CD4-positive, alpha-beta T cell treated with Interleukin-21 for 1 hour (primary cell): ENCODE measurements at regions not wholly inside any gene's neighbourhood (a gene's known extent, or its start where the extent isn't known, plus 50 kb on each side); places are given as distances from the start of the nearest gene placed in this dataset.
"Not testable (repeated sequence)": the region's sequence is repeated elsewhere in the genome, so short reads cannot be mapped to it uniquely, and the experiment has no call there.

Experiments
- DNase-seq: peaks from one replicate; pipeline ENCODE4 v3.0.0-alpha.2; 2020

DNA sequence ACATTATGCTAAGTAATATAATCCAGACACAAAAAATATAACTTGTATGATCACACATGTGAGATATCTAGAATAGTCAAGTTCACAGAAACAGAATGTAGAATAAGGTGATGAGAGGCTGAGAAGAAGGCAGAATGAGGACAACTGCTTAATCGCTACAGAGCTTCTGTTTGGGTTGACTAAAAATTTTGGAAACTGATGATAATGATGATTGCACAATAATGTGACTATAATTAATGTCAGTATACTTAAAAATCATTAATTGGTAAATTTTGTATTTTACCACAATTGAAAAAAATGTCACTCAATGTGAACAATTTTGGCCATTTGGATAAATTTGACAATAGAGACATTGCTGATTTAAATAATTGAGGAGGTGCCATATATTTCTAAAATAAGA, 1374.4 kb upstream of the CDH8 start:
- no peak for DNase-seq

DNA sequence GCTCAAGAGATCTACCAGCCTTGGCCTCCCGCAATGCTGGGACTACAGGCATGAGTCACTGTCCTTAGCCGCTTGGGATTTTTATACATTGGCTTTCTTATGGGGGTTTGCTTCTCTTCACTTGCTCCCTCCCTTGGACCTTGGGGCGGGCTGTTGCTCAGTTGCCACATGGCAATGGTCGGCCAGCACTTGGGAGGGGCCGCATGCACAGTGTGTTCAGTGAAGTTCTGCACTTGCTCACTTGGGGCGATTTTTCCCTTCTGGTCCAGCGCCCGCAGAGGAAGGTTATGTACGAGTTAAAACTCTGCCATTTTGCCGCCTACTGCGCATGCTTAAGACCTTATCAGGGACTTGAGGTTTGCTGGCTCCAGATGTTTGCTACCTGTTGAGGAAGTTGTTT, 1367.6 kb upstream of the CDH8 start:
- no peak for DNase-seq

DNA sequence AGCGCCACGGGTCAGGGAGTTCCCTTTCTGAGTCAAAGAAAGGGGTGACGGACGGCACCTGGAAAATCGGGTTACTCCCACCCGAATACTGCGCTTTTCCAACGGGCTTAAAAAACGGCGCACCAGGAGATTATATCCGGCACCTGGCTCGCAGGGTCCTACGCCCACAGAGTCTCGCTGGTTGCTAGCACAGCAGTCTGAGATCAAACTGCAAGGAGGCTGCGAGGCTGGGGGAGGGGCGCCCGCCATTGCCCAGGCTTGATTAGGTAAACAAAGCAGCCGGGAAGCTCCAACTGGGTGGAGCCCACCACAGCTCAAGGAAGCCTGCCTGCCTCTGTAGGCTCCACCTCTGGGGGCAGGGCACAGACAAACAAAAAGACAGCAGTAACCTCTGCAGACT, 1352.0 kb upstream of the CDH8 start:
- DNase-seq: not testable (repeated sequence)

GRCh38 chr16:63385714-63386432, 1349.6 kb upstream of the CDH8 start:
- DNase-seq: no peak

- DNase-seq: no peak
These were observed 1337.5 kb upstream of the CDH8 start for GRCh38 chr16:63373744-63374143.

DNA sequence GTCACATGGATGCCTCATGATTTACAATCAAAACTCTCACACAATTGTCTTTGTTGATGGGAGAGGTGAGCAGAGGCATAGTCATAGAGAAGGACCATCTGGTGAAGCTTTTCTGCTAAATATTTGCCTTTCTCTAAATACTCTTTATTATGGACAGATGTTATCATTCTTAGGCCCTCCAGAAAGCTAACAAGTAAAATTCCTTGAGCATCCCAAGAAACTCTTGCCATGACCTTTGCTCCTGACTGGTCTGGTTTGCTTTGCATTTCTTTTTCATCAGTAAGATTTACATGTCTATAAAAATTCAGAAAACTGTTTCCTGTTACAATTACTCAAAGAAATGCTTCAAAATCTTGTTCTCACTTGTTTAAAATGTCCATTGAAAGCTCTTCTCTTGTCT, 1336.6 kb upstream of the CDH8 start:
- no peak for DNase-seq

GRCh38 chr16:63372283-63372682, 1336.0 kb upstream of the CDH8 start:
- DNase-seq: no peak

DNA sequence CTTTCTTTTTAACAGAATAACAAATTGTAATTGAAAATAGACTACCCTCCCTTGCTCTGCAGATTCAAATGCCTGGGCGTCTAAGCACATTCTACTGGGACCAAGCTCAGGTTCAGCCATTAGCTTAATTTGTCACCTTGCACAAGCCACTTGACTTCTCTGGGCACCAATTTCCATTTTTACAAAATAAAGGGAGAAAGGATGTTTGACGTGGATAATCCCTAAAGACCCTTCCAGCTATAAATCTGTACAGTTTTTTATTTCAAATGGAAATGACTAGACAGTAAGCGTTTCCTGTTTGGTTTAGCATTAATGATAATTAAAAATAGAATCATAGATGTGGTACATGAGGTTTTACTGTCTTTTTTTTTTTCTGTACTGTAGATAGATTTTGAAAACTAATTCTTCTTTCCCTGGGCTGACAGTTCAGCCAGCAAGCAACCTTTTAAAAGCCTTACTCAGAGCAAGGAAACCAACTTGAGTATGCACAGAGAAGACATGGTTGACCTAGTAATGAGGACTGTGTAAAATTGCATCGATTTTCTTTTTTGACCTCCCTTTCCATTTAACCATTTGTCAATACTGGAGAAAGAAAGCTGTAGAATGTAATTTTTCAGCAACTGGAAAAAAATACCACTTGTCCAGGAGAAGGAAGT, 1329.5 kb upstream of the CDH8 start:
- DNase-seq: no peak

DNA sequence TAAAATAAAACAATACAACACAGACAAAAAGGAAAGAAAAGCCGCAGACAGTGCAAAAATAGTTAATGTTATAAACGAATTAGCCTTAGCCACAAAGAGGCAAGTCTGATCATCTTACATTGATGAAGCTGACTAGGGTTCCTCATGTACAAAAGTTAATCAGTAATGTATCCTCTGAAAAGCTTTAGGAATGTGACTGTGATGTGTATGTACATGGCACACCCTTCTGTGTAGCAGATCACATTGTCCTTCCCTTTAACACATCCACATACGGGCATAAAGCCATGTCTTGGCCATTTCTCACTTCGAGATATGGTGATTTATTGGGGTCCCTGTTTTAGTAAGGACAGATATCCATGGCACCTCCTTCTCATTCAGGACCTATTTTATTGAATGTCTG, 1327.5 kb upstream of the CDH8 start:
- no peak for DNase-seq

- no peak for DNase-seq
These were observed 1324.9 kb upstream of the CDH8 start for GRCh38 chr16:63361032-63361624.

DNA sequence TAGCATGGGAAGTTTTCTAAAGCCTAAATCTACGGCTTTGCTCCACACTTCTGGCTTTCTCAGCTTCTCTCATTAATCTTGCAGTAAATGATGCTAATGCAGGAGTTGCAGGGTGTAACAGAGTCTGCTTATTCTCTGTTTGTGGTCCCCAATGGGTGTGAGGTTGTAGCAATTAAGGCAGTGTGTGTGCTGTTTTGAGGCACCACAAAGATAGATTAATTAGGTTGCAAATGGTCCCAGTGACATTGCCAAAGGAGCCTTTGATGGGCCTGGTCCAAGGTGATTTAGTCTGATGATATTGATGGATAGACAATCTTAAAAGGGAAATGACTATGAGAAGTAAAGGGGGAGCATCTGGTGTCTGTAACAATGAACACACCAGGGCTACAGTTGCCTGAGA, 1313.7 kb upstream of the CDH8 start:
- no peak for DNase-seq

DNA sequence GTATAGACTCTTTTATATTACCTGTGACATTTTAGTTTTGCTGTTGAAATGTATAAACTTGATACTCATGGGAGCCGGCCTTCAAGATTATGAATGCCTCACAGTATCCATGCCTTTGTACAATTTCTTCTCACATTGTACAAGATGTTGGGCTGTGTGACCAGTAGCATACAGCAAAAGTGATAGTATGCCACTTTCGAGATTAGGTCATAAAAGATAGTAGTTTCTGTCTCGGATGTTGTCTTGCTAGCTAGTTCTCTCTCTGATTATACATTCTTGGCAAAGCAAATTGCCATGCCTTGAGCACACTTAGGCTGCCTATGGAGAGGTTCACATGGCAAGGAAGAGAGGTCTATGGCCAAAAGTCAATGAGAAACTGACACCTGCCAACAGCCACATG, 1309.8 kb upstream of the CDH8 start:
- DNase-seq: no peak

GRCh38 chr16:63337264-63337663, 1301.0 kb upstream of the CDH8 start:
- DNase-seq: no peak

DNA sequence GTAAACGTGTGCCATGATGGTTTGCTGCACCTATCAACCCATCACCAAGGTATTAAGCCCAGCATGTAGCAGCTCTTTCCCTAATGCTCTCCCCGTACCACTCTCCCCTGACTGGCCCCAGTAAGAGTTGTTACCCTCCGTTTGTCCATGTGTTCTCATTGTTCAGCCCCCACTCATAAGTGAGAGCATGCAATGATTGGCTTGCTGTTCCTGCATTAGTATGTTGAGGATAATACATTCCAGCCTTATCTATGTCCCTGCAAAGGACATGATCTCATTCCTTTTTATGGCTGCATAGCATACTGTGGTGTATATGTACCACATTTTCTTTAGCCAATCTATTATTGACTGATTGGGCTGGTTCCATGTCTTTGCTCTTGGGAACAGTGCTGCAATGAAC, 1294.9 kb upstream of the CDH8 start:
- no peak for DNase-seq

DNA sequence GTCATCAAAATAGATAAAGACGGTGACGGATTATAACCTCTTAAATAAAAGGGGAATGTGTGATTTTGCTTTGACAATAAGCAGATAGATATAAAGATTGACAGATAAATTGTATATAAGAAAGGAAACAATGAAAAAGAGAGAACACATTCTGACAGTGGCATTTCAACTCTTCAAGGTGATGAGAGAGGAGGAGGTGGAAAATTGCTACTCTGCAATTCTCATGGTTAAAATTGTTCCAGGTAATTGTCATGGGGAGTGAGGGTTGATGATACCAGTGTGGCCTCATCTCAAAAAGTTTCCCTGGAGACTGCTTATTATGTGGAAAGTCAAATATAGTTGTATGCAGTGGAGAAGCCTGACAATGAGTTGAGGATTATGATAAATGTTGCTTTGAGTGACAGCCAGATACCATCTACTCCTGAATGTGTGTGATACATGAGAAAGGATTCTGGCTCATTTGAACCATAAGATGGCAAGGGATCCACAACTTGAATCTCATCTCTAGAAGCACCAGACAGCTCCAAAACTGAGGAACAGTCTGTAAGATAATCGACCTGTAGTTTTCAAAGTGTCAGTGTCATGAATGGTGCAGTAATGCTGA, 1290.6 kb upstream of the CDH8 start:
- no peak for DNase-seq

- no peak for DNase-seq
These were observed 1287.8 kb upstream of the CDH8 start for GRCh38 chr16:63323722-63324705.

GRCh38 chr16:63323055-63323454, 1286.8 kb upstream of the CDH8 start:
- DNase-seq: no peak

DNA sequence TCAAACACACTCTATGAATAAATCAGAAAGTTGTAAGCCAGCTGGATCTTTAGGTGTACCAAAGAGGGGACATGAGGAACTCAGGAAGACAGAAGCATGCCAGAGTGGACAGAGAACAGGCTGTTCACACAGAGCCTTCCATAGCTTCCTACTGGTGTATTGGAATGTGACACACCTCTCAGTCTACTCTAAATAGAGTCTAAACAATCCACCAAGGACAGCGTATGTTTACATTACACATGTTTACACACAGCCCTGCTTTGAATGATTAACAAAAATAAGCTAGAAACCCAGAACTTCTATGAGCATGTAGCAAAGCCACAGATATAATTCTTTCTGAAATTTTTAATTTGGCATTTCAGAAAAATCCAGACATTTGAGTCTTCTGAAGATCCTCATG, 1279.0 kb upstream of the CDH8 start:
- no peak for DNase-seq

GRCh38 chr16:63312346-63312745, 1276.1 kb upstream of the CDH8 start:
- DNase-seq: no peak

- no peak for DNase-seq
These were observed 1275.1 kb upstream of the CDH8 start for GRCh38 chr16:63311313-63311712.

DNA sequence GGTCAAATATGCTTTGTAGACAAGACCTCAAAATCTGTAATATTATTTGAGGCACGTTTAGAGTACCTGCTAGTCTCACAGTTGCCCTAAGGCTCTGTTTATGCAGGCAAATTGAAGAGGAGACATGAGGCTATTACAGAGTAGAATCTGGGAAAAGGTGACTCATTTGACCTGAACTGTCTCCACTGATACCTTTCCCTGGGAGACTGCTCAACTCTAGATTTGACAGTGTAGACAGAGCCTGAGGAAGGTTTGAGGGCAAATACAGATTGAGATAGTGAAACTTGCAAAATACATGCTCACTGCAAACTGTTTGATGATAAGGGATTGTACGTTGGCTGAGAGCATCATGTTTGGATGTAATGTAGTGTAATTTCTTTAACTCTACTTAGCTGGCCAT, 1266.6 kb upstream of the CDH8 start:
- no peak for DNase-seq

DNA sequence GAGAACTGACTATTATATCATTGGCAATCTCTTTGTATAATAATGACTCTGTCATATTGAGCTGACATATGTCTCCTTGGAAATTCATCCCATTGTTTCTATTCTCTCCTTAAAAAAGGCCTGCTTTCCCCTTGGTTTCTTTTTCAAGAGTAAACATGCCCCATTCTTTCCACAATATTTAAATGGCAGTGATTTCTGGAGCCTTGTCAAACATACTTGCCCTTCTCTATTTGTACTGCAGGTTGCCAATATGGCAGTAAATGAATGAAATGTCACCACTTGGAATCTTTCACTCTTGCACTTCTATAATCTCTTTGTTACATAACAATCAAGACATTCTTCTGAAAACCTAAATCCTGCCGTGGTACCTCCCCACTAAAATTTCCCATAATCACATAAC, 1265.1 kb upstream of the CDH8 start:
- DNase-seq: no peak

- DNase-seq: no peak
These were observed 1262.8 kb upstream of the CDH8 start for GRCh38 chr16:63298993-63299392.
